AG10803 (cell line): ENCODE measurements at regions not wholly inside any gene's neighbourhood (a gene's known extent, or its start where the extent isn't known, plus 50 kb on each side); places are given as distances from the start of the nearest gene placed in this dataset.

Experiments used
- DNase-seq: peaks from one replicate; pipeline ENCODE4 v3.0.0; 2010; ENCODE audit warnings: low read depth
- H3K4me3 ChIP-seq: 2 replicates; pipeline ENCODE4 v1.5.1; 2011; ENCODE audit warnings: mild to moderate bottlenecking, low read length, control low read depth
- CTCF ChIP-seq: conservative IDR thresholded peaks from 2 replicates; pipeline ENCODE4 v1.5.1; 2011; ENCODE audit warnings: mild to moderate bottlenecking, low read length, control low read depth, inconsistent platforms

DNA sequence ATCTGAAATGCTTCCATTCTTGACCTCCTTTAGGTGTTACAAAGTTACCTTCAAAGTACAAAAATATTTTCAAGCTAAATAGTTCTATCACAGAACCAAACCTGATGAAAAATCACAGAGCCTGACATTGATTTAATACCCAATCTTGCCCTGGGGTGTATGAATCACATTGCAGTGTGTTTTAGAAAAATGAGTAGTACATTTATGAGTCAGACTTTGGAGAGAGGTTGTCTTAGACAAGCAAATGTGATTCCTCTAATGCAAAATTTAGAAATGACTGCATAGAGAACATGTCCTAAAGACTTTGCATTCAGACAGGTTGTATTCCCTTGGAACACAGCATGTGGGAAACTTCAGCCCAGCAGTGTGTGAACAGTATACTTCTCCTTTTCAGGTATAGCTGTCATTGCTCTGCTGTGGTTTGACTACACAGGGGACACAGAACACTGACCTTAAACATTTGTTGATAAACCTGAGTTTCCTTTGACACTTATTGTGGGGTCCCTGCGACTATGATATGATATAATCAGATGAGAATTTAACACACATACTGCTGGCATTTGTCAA lies 972.1 kb downstream of the JRKL start:
- no peak for TF ChIP-seq CTCF
- no peak overlapping the region for H3K4me3 ChIP-seq
- no peak for DNase-seq

- no peak for TF ChIP-seq CTCF
- no peak overlapping the region for H3K4me3 ChIP-seq
- no peak for DNase-seq
Measured at GRCh38 chr11:97363331-97363730, 973.5 kb downstream of the JRKL start.

- TF ChIP-seq CTCF, result no peak
- H3K4me3 ChIP-seq, result no peak overlapping the region
- DNase-seq, result no peak
Measured at GRCh38 chr11:97364047-97364446, 974.2 kb downstream of the JRKL start.

- no peak for DNase-seq
- no peak for TF ChIP-seq CTCF
- H3K4me3 ChIP-seq, result no peak overlapping the region
Measured at GRCh38 chr11:97367406-97368083, 977.7 kb downstream of the JRKL start.

DNA sequence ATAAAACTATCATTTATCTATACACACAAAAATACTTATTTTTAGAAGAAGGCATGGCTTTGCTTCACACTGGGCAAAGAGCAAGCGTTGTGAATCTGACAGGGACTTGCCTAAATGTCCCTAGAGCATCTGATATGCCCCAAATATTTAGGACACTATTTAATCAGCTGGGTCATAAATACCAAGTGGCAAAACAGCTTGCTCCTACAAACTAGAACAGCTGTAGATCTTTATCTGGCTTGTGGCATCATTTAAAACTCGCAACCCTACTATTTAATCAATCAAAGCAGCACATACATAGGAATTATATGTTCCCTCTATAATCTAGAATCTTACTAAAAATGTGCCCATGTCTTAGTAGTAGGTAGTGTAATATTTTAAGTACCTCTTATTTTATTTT lies 999.5 kb downstream of the JRKL start:
- no peak for TF ChIP-seq CTCF
- H3K4me3 ChIP-seq, result no peak overlapping the region
- no peak for DNase-seq

DNA sequence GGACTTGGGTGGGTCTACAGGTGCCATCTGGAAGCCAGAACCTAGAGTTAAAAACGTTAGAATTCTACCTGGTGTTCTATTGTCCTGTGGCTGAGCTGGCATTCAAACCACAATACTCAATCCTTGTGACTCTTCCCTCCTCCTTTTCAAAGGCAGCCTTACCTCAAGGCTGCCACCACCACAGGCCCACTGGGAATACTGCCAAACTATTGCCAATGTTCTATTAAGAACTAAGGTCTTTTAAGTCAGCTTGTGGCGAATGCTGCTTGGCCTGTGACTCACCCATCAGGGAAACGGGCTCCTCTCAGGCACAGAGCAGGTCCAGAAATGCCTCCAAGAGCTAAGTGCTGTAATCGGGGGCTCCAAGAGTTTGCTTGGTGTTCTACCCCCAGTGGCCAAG lies 1008.4 kb downstream of the JRKL start:
- no peak overlapping the region for H3K4me3 ChIP-seq
- TF ChIP-seq CTCF, result no peak
- no peak for DNase-seq

DNA sequence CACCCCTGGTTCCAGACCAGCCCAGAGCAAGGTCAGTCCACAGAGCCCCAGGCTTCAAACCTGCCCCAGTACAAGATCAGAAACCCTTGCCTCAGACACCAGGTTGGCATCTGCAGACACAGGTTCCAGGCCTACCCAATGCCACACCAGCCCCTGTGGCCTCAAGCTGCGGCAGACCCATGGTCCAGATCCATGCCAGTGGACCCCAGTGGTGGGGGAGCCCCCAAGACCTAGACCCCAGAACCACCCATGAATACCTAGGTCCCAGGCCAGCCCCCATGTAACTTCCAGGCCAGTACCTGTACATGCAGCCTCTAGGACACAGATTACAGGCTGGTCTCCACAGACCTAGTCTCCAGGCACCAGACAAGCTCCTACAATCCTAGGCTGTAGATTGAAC lies 1019.3 kb downstream of the JRKL start:
- no peak for DNase-seq
- no peak for TF ChIP-seq CTCF
- no peak overlapping the region for H3K4me3 ChIP-seq
